ENCODE measurements at regions not wholly inside any gene's neighbourhood (a gene's known extent, or its start where the extent isn't known, plus 50 kb on each side); places are given as distances from the start of the nearest gene placed in this dataset.
"Not testable (repeated sequence)": the region's sequence is repeated elsewhere in the genome, so short reads cannot be mapped to it uniquely, and the experiment has no call there.

- H3K9me3 ChIP-seq (ENCODE audit: control insufficient read depth, low read depth, low read length), result no peaks in the 10 kb centered on the region
- H3K27me3 ChIP-seq (ENCODE audit: control insufficient read depth, extremely low read depth, insufficient read depth, low read length), result no peaks in the 10 kb centered on the region
- no peak overlapping the region for H3K4me2 ChIP-seq (ENCODE audit: control insufficient read depth, extremely low read depth, insufficient read depth, low read depth, low read length)
- H3K9ac ChIP-seq (ENCODE audit: control insufficient read depth, extremely low read depth, insufficient read depth, low read length), result no peak overlapping the region
- FAIRE-seq, result no peak
- peak overlapping the region; percentile 2 for H2AFZ ChIP-seq (ENCODE audit: control insufficient read depth, low read length)
- H4K20me1 ChIP-seq (ENCODE audit: control insufficient read depth, extremely low read depth, insufficient read depth, low read length), result no peaks in the 10 kb centered on the region
- TF ChIP-seq CTCF (optimal IDR thresholded peaks at IDR 0.05 in 1 of 3, IDR thresholded peaks at IDR 0.05 in 1 of 3, conservative IDR thresholded peaks at IDR 0.05 in 1 of 3; ENCODE audit: extremely low read depth in 1 of 3, insufficient read depth in 2 of 3, low read length in 3 of 3) (no peak), EZH2 (IDR thresholded peaks at IDR 0.05; ENCODE audit: low read length) (no peak)
- no peak for DNase-seq (ENCODE audit: low read depth, low spot score)
- no peak overlapping the region for H3K27ac ChIP-seq (ENCODE audit: control insufficient read depth, insufficient read depth, low read length)
- H3K4me1 ChIP-seq (ENCODE audit: control insufficient read depth, extremely low read depth, insufficient read depth, low read length), result no peaks in the 10 kb centered on the region
- no peak overlapping the region for H3K4me3 ChIP-seq (ENCODE audit: control insufficient read depth in 2 of 3, extremely low read depth in 1 of 3, insufficient read depth in 2 of 3, low read depth in 1 of 3, low read length in 3 of 3)
- no peaks in the 10 kb centered on the region for H3K9me1 ChIP-seq (ENCODE audit: control insufficient read depth, extremely low read depth, insufficient read depth, low read length)
- dilution Hi-C loops (cut with MboI; ENCODE audit: extremely low pct_ligation_motif_present, low sequenced_read_pairs), result no loop called here
- H3K79me2 ChIP-seq (ENCODE audit: control insufficient read depth, insufficient read depth, low read length), result no peaks in the 10 kb centered on the region
- H3K36me3 ChIP-seq (ENCODE audit: control insufficient read depth in 2 of 2, extremely low read depth in 1 of 2, insufficient read depth in 2 of 2, low read length in 2 of 2), result no peaks in the 10 kb centered on the region
Measured at GRCh38 chr5:39691136-39691535, 266.4 kb upstream of the DAB2 start.

- no peaks in the 10 kb centered on the region for H3K36me3 ChIP-seq (ENCODE audit: control insufficient read depth in 2 of 2, extremely low read depth in 1 of 2, insufficient read depth in 2 of 2, low read length in 2 of 2)
- DNase-seq (ENCODE audit: low read depth, low spot score), result no peak
- no peak overlapping the region for H2AFZ ChIP-seq (ENCODE audit: control insufficient read depth, low read length)
- no peak overlapping the region for H3K27ac ChIP-seq (ENCODE audit: control insufficient read depth, insufficient read depth, low read length)
- FAIRE-seq, result no peak
- dilution Hi-C loops (cut with MboI; ENCODE audit: extremely low pct_ligation_motif_present, low sequenced_read_pairs), result no loop called here
- H3K9me1 ChIP-seq (ENCODE audit: control insufficient read depth, extremely low read depth, insufficient read depth, low read length), result no peaks in the 10 kb centered on the region
- no peaks in the 10 kb centered on the region for H4K20me1 ChIP-seq (ENCODE audit: control insufficient read depth, extremely low read depth, insufficient read depth, low read length)
- no peaks in the 10 kb centered on the region for H3K4me1 ChIP-seq (ENCODE audit: control insufficient read depth, extremely low read depth, insufficient read depth, low read length)
- no peak overlapping the region for H3K9ac ChIP-seq (ENCODE audit: control insufficient read depth, extremely low read depth, insufficient read depth, low read length)
- no peaks in the 10 kb centered on the region for H3K27me3 ChIP-seq (ENCODE audit: control insufficient read depth, extremely low read depth, insufficient read depth, low read length)
- H3K4me2 ChIP-seq (ENCODE audit: control insufficient read depth, extremely low read depth, insufficient read depth, low read depth, low read length), result no peak overlapping the region
- no peaks in the 10 kb centered on the region for H3K9me3 ChIP-seq (ENCODE audit: control insufficient read depth, low read depth, low read length)
- no peak for TF ChIP-seq CTCF (optimal IDR thresholded peaks at IDR 0.05 in 1 of 3, IDR thresholded peaks at IDR 0.05 in 1 of 3, conservative IDR thresholded peaks at IDR 0.05 in 1 of 3; ENCODE audit: extremely low read depth in 1 of 3, insufficient read depth in 2 of 3, low read length in 3 of 3)
- TF ChIP-seq EZH2 (IDR thresholded peaks at IDR 0.05; ENCODE audit: low read length), result no peak
- no peak overlapping the region for H3K4me3 ChIP-seq (ENCODE audit: control insufficient read depth in 2 of 3, extremely low read depth in 1 of 3, insufficient read depth in 2 of 3, low read depth in 1 of 3, low read length in 3 of 3)
- no peaks in the 10 kb centered on the region for H3K79me2 ChIP-seq (ENCODE audit: control insufficient read depth, insufficient read depth, low read length)
Measured at GRCh38 chr5:39689919-39690318, 265.1 kb upstream of the DAB2 start.

- H3K9ac ChIP-seq (ENCODE audit: control insufficient read depth, extremely low read depth, insufficient read depth, low read length); DNase-seq (ENCODE audit: low read depth, low spot score); H3K27me3 ChIP-seq (ENCODE audit: control insufficient read depth, extremely low read depth, insufficient read depth, low read length); H3K9me3 ChIP-seq (ENCODE audit: control insufficient read depth, low read depth, low read length); H3K79me2 ChIP-seq (ENCODE audit: control insufficient read depth, insufficient read depth, low read length); FAIRE-seq; H3K9me1 ChIP-seq (ENCODE audit: control insufficient read depth, extremely low read depth, insufficient read depth, low read length); H3K4me2 ChIP-seq (ENCODE audit: control insufficient read depth, extremely low read depth, insufficient read depth, low read depth, low read length); dilution Hi-C loops (cut with MboI; ENCODE audit: extremely low pct_ligation_motif_present, low sequenced_read_pairs); H3K4me1 ChIP-seq (ENCODE audit: control insufficient read depth, extremely low read depth, insufficient read depth, low read length); H3K36me3 ChIP-seq (ENCODE audit: control insufficient read depth in 2 of 2, extremely low read depth in 1 of 2, insufficient read depth in 2 of 2, low read length in 2 of 2); H2AFZ ChIP-seq (ENCODE audit: control insufficient read depth, low read length); H3K4me3 ChIP-seq (ENCODE audit: control insufficient read depth in 2 of 3, extremely low read depth in 1 of 3, insufficient read depth in 2 of 3, low read depth in 1 of 3, low read length in 3 of 3); H3K27ac ChIP-seq (ENCODE audit: control insufficient read depth, insufficient read depth, low read length); H4K20me1 ChIP-seq (ENCODE audit: control insufficient read depth, extremely low read depth, insufficient read depth, low read length): not testable (repeated sequence)
Measured at GRCh38 chr5:39687924-39688323, 263.1 kb upstream of the DAB2 start.
